ENCODE measurements at regions not wholly inside any gene's neighbourhood (a gene's known extent, or its start where the extent isn't known, plus 50 kb on each side); places are given as distances from the start of the nearest gene placed in this dataset.

GRCh38 chr19:29324291-29324680 lies 111.3 kb upstream of the UQCRFS1 start:
- no peak for DNase-seq

- no peak for DNase-seq
Observed at GRCh38 chr19:29324717-29325116, 111.8 kb upstream of the UQCRFS1 start.

GRCh38 chr19:29325241-29325975 lies 112.5 kb upstream of the UQCRFS1 start:
- DNase-seq, result no peak

GRCh38 chr19:29326351-29326750 lies 113.4 kb upstream of the UQCRFS1 start:
- peak; percentile 8 for DNase-seq

- no peak for DNase-seq
Observed at GRCh38 chr19:29326849-29327840, 114.2 kb upstream of the UQCRFS1 start.

GRCh38 chr19:29328586-29328985 lies 115.6 kb upstream of the UQCRFS1 start:
- no peak for DNase-seq

GRCh38 chr19:29329460-29330134 lies 116.6 kb upstream of the UQCRFS1 start:
- peak; percentile 6 for DNase-seq

GRCh38 chr19:29336425-29336824 lies 123.5 kb upstream of the UQCRFS1 start:
- DNase-seq, result no peak

GRCh38 chr19:29337029-29337428 lies 124.1 kb upstream of the UQCRFS1 start:
- no peak for DNase-seq

- DNase-seq, result no peak
Observed at GRCh38 chr19:29338480-29338879, 125.5 kb upstream of the UQCRFS1 start.

- no peak for DNase-seq
Observed at GRCh38 chr19:29342721-29343120, 129.8 kb upstream of the UQCRFS1 start.

- no peak for DNase-seq
Observed at GRCh38 chr19:29364224-29364726, 151.3 kb upstream of the UQCRFS1 start.

- no peak for DNase-seq
Observed at GRCh38 chr19:29364999-29365398, 152.0 kb upstream of the UQCRFS1 start.

- DNase-seq, result no peak
Observed at GRCh38 chr19:29365836-29366417, 153.0 kb upstream of the UQCRFS1 start.

GRCh38 chr19:29366757-29367156 lies 153.8 kb upstream of the UQCRFS1 start:
- DNase-seq, result no peak

- no peak for DNase-seq
Observed at GRCh38 chr19:29367791-29368222, 154.9 kb upstream of the UQCRFS1 start.

GRCh38 chr19:29370276-29370675 lies 155.5 kb upstream of the VSTM2B start:
- no peak for DNase-seq

GRCh38 chr19:29371251-29372090 lies 154.3 kb upstream of the VSTM2B start:
- DNase-seq, result no peak

GRCh38 chr19:29372091-29372415 lies 153.7 kb upstream of the VSTM2B start:
- no peak for DNase-seq

- DNase-seq, result no peak
Observed at GRCh38 chr19:29372461-29372860, 153.3 kb upstream of the VSTM2B start.

- DNase-seq, result no peak
Observed at GRCh38 chr19:29372921-29373797, 152.6 kb upstream of the VSTM2B start.

All from EL (cell line).